GM10266 (cell line): ENCODE measurements at regions not wholly inside any gene's neighbourhood (a gene's known extent, or its start where the extent isn't known, plus 50 kb on each side); places are given as distances from the start of the nearest gene placed in this dataset.

Source experiments
- DNase-seq: peaks from one replicate; pipeline ENCODE4 v3.0.0; 2012; ENCODE audit errors: extremely low spot score
- TF ChIP-seq, protein P1 (sequence below): IDR thresholded peaks from 2 replicates; pipeline ENCODE4 v1.5.1; 2012; ENCODE audit warnings: mild to moderate bottlenecking, low read depth; ENCODE audit not compliant: control insufficient read depth, insufficient read depth; ENCODE audit errors: missing control alignments

DNA sequence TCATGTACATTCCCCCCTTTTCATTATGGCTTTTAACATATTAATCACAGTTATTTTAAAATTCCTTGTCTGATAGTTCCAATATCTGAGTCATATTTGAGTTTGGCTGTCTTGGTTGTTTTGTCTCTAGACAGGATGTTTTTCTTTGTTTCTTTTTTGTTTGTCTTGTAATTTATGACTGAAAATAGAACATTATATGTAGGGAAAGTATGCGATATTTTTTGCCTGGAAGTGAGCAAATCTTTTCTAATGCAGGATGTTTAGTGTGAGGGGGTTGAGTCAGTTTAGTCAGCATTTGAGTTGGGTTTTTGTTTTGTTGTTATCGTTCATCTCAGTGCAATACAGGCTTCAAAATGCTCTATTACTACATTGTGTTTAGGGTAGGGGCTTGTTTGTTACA is 239.7 kb downstream of the SNAPC1 start:
- TF ChIP-seq, protein P1, sequence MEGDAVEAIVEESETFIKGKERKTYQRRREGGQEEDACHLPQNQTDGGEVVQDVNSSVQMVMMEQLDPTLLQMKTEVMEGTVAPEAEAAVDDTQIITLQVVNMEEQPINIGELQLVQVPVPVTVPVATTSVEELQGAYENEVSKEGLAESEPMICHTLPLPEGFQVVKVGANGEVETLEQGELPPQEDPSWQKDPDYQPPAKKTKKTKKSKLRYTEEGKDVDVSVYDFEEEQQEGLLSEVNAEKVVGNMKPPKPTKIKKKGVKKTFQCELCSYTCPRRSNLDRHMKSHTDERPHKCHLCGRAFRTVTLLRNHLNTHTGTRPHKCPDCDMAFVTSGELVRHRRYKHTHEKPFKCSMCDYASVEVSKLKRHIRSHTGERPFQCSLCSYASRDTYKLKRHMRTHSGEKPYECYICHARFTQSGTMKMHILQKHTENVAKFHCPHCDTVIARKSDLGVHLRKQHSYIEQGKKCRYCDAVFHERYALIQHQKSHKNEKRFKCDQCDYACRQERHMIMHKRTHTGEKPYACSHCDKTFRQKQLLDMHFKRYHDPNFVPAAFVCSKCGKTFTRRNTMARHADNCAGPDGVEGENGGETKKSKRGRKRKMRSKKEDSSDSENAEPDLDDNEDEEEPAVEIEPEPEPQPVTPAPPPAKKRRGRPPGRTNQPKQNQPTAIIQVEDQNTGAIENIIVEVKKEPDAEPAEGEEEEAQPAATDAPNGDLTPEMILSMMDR, result no peak
- no peak for DNase-seq

DNA sequence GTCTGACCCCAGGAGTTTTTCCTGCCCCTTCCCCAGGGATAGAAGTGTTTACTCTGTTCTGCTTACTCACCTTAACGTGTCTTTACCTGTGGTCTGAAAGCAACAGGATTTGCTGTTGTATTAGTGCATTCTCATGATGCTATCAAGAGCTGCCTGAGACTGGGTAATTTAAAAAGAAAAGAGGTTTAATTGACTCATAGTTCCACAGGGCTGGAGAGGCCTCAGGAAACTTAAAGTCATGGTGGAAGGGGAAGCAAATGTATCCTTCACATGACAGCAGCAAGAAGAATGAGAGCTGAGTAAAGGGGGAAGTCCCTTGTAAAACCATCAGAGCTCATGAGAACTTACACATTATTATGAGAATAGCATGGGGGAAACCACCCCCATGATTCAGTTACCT is 240.4 kb downstream of the SNAPC1 start:
- TF ChIP-seq, protein P1, result no peak
- DNase-seq, result no peak

DNA sequence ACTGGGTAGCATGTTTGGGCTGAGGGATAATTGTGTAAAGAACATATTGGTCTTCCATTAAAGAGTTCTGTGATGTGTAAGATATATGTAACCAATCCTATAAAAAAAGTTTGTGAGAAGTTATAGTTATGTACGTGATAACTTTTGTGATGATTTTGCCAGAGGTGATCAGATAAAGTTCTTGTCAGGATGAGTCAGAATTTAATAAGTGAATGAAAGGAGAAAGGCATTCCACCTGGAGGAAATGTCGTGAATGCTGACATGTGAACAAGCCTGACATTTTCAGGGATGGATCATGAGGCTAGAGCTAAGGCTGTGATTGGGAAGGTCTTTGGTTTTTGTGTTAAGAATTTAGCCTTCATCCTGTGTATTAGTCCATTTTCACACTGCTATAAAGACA is 241.5 kb downstream of the SNAPC1 start:
- TF ChIP-seq, protein P1, result no peak
- no peak for DNase-seq

DNA sequence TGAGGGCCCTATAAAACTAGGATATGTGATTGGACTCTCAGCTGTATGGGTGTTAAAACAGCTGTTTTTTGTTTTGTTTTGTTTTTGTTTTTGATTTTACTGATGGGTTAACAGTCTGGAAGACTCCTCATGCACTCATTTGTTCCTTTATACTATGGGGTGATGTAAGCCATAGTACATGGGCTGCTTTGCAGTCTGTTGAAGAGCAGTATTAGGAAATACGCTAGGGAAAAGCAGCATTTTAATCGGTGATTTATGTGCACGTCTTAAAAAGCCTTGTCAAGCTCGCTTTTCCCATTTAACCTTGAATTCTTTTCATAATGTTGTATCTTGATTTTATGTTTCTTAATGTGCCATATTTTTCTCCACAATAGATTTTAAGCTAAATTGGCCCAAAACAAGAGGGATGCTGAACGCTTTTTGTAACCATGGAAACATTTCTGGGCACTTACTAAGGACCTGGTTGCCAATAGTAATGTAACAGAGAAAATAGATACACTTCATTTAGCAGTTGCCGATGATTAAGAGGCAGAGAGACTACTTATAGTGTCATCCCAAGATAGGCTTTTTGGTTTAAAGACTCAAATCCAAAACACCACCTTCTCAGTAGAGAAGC is 244.0 kb downstream of the SNAPC1 start:
- no peak for DNase-seq
- TF ChIP-seq, protein P1, result no peak

DNA sequence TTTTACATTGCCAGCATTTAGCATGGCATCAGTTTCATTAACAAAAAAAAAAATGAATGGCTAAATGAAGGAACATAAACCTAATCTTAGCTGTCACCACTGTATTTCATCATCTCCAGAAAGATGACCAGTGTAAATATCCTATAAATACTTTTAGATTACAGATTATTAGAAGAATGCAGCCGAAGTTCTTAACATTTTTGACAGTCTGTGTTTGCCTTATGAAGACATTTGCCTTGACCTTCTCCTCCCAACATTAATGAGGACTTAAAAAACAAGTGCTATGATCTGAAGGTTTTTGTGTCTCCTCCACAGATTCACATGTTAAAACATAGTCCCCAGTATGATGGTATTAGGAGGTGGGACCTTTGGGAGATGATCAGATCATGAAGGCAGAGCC is 253.0 kb downstream of the SNAPC1 start:
- TF ChIP-seq, protein P1, result no peak
- no peak for DNase-seq

DNA sequence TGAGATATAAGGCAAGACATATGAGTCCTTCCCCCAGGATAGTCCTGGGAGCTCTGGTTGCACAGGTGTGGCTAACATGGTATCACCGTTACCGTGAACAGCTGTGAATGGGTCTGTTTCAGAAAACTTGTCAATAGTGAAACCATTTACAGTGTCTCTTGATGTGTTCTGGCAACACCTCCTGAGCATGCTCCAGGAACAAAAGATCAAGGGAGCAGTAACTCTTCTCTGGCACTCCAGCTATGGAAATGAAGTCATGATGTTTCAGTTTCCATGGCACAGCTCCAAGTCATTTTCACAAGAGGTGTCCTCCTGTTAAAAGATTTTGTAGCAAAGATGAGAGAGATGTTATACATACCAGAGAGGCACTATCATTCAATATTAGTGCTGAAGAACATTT is 253.7 kb downstream of the SNAPC1 start:
- no peak for DNase-seq
- TF ChIP-seq, protein P1, result no peak

DNA sequence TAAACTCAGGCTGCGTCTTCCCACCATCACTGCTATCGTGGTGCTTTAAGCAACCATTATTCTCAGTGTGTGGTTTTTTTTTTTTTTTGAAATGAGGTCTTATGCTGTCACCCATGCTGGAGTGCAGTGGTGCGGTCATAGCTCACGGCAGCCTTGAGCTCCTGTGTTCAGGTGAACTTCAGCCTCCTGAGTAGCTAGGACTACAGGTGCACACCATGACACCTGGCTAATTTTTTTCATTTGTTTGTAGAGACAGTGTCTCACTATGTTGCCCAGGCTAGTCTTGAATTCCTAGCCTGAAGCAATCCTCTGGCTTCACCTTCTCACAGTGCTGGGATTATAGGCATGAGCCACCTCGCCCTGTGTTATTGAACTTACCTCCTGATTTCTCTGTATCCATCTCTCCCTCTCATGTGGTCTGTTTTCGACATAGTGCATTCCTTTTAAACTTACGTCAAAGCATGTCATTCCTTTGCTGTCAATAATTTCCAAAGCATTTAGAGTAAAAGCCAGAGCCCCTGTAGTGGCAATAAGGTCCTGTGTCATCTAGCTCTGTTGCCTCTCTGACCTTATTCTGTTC is 255.5 kb downstream of the SNAPC1 start:
- TF ChIP-seq, protein P1, result no peak
- no peak for DNase-seq
